SK-N-SH treated with all-trans-retinoic acid at 6 μM for 48 hours (cell line): ENCODE measurements at regions not wholly inside any gene's neighbourhood (a gene's known extent, or its start where the extent isn't known, plus 50 kb on each side); places are given as distances from the start of the nearest gene placed in this dataset.

Source experiments
- GLIS3 ChIP-seq: fragments of 250-450 bp; sonication (Bioruptor Pico); IDR thresholded peaks from 2 replicates; pipeline ENCODE4 v1.5.0; 2020; ENCODE audit warnings: mild to moderate bottlenecking, moderate library complexity
- ISL1 ChIP-seq: fragments of 250-450 bp; sonication (Bioruptor Pico); IDR thresholded peaks from 2 replicates; pipeline ENCODE4 v2.1.2; 2022; ENCODE audit warnings: mild to moderate bottlenecking, moderate library complexity
- PATZ1 ChIP-seq: fragments of 250-450 bp; sonication (Bioruptor Pico); IDR thresholded peaks from 2 replicates; pipeline ENCODE4 v1.8.0; 2020; ENCODE audit warnings: mild to moderate bottlenecking, moderate library complexity, borderline replicate concordance
- POU6F1 ChIP-seq: fragments of 250-450 bp; sonication (Bioruptor Pico); IDR thresholded peaks from 2 replicates; pipeline ENCODE4 v1.8.0; 2021; ENCODE audit warnings: low read depth, mild to moderate bottlenecking, moderate library complexity, borderline replicate concordance
- SNAI2 ChIP-seq: fragments of 250-450 bp; sonication (Bioruptor Pico); IDR thresholded peaks from 2 replicates; pipeline ENCODE4 v1.5.0; 2020; ENCODE audit warnings: mild to moderate bottlenecking, moderate library complexity
- TOX ChIP-seq: fragments of 250-450 bp; sonication (Bioruptor Pico); IDR thresholded peaks from 2 replicates; pipeline ENCODE4 v1.8.0; 2021; ENCODE audit warnings: mild to moderate bottlenecking, moderate library complexity, borderline replicate concordance
- ZFP3 ChIP-seq: fragments of 250-450 bp; sonication (Bioruptor Pico); IDR thresholded peaks from 2 replicates; pipeline ENCODE4 v1.5.0; 2020; ENCODE audit warnings: mild to moderate bottlenecking, moderate library complexity
- ZFP30 ChIP-seq: fragments of 450-650 bp; formaldehyde crosslinking; IDR thresholded peaks from 2 replicates; pipeline ENCODE4 v1.5.0; 2022; ENCODE audit warnings: mild to moderate bottlenecking, moderate library complexity
- TF ChIP-seq, protein P1 (sequence below): fragments of 250-450 bp; sonication (Bioruptor Pico); IDR thresholded peaks from 2 replicates; pipeline ENCODE4 v1.5.1; 2020; ENCODE audit warnings: low read depth, mild to moderate bottlenecking, moderate library complexity

DNA sequence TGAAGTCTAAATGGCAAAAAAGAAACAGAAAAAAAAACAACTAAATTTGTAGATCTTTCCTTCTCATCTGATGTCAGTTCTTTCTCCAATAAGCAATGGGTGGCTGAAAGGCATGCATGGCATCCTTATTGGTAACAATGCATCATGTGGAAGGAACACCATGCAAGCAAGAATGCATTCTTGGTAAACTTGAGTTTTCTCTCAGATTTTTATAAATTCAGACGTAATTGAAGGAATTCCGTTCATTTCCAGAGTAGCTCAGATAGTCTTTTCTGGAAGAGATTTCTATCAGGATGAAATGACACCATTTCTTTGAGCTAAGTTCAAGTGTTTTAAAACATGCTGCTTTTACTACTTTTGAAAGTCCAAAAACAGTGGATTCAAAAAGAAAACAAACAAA is 373.0 kb downstream of the COG6 start:
- TF ChIP-seq PATZ1 (CRISPR knock-in tag) (no peak), ZFP30 (CRISPR knock-in tag) (no peak), GLIS3 (CRISPR knock-in tag) (no peak), TOX (CRISPR knock-in tag) (no peak), POU6F1 (CRISPR knock-in tag) (no peak), ZFP3 (no peak), SNAI2 (CRISPR knock-in tag) (no peak), ISL1 (CRISPR knock-in tag) (no peak)
- TF ChIP-seq, protein P1, sequence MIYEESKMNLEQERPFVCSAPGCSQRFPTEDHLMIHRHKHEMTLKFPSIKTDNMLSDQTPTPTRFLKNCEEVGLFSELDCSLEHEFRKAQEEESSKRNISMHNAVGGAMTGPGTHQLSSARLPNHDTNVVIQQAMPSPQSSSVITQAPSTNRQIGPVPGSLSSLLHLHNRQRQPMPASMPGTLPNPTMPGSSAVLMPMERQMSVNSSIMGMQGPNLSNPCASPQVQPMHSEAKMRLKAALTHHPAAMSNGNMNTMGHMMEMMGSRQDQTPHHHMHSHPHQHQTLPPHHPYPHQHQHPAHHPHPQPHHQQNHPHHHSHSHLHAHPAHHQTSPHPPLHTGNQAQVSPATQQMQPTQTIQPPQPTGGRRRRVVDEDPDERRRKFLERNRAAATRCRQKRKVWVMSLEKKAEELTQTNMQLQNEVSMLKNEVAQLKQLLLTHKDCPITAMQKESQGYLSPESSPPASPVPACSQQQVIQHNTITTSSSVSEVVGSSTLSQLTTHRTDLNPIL (CRISPR knock-in tag) = no peak
